OCI-LY1 (cell line): ENCODE measurements at regions not wholly inside any gene's neighbourhood (a gene's known extent, or its start where the extent isn't known, plus 50 kb on each side); places are given as distances from the start of the nearest gene placed in this dataset.

Experiments
- H2AFZ ChIP-seq: fragments of 200-600 bp; sonication (generic), shearing (Covaris generic); 2 replicates; pipeline ENCODE4 v1.6.0; 2014; ENCODE audit warnings: antibody characterized with exemption, mild to moderate bottlenecking, low read length
- H3F3A ChIP-seq: fragments of 200-600 bp; sonication (generic), shearing (Covaris generic); 2 replicates; pipeline ENCODE4 v1.6.0; 2014; ENCODE audit warnings: mild to moderate bottlenecking, antibody characterized with exemption, low read length, moderate library complexity; ENCODE audit not compliant: insufficient read depth
- H3K27ac ChIP-seq: fragments of 200-600 bp; sonication (generic); 2 replicates; pipeline ENCODE4 v1.5.1; 2014; ENCODE audit warnings: low read length, mixed run types, mild to moderate bottlenecking, low read depth; ENCODE audit not compliant: poor library complexity, severe bottlenecking
- H3K27me3 ChIP-seq: fragments of 200-600 bp; sonication (generic); 2 replicates; pipeline ENCODE4 v1.6.0; 2014; ENCODE audit warnings: antibody characterized with exemption, mild to moderate bottlenecking, low read length, moderate library complexity; ENCODE audit not compliant: insufficient read depth
- H3K36me3 ChIP-seq: fragments of 200-600 bp; sonication (generic); 2 replicates; pipeline ENCODE4 v1.6.1; 2014; ENCODE audit warnings: mild to moderate bottlenecking, antibody characterized with exemption, low read length, moderate library complexity, mixed read lengths; ENCODE audit not compliant: insufficient read depth
- H3K4me1 ChIP-seq: fragments of 200-600 bp; sonication (generic); 2 replicates; pipeline ENCODE4 v1.5.1; 2014; ENCODE audit warnings: mild to moderate bottlenecking, low read length, moderate library complexity; ENCODE audit not compliant: insufficient read depth, severe bottlenecking
- H3K4me2 ChIP-seq: fragments of 200-600 bp; sonication (generic), shearing (Covaris generic); 2 replicates; pipeline ENCODE4 v1.6.1; 2014; ENCODE audit warnings: low read length
- H3K4me3 ChIP-seq: fragments of 200-600 bp; sonication (generic); 2 replicates; pipeline ENCODE4 v1.5.1; 2014; ENCODE audit warnings: low read length, low read depth, mild to moderate bottlenecking, mixed read lengths; ENCODE audit not compliant: poor library complexity, severe bottlenecking
- H3K79me2 ChIP-seq: fragments of 200-600 bp; shearing (Covaris generic); 2 replicates; pipeline ENCODE4 v1.6.1; 2016; ENCODE audit warnings: mixed run types, low read length, mixed read lengths; ENCODE audit not compliant: insufficient read depth
- H3K9ac ChIP-seq: fragments of 200-600 bp; sonication (generic), shearing (Covaris generic); 2 replicates; pipeline ENCODE4 v1.6.1; 2014; ENCODE audit warnings: mild to moderate bottlenecking, low read length, mixed read lengths
- H3K9me2 ChIP-seq: fragments of 200-600 bp; sonication (generic), shearing (Covaris generic); 2 replicates; pipeline ENCODE4 v1.6.1; 2014; ENCODE audit warnings: low read depth, mild to moderate bottlenecking, low read length, mixed read lengths
- H3K9me3 ChIP-seq: fragments of 200-600 bp; shearing (Covaris generic); 2 replicates; pipeline ENCODE4 v1.6.1; 2014; ENCODE audit warnings: low read length, mixed read lengths
- H4K20me1 ChIP-seq: fragments of 200-600 bp; sonication (generic), shearing (Covaris generic); 2 replicates; pipeline ENCODE4 v1.6.0; 2016; ENCODE audit warnings: mild to moderate bottlenecking, low read length; ENCODE audit not compliant: insufficient read depth
- CTCF ChIP-seq: fragments of 200-600 bp; sonication (generic), shearing (Covaris generic); IDR thresholded peaks from 2 replicates; pipeline ENCODE4 v1.5.1; 2017; ENCODE audit warnings: mild to moderate bottlenecking, antibody characterized with exemption, low read length, moderate library complexity, mixed read lengths
- EZH2 ChIP-seq: fragments of 200-600 bp; sonication (generic), shearing (Covaris generic); IDR thresholded peaks from 2 replicates; pipeline ENCODE4 v1.8.0; 2017; ENCODE audit warnings: borderline replicate concordance, mixed run types, mild to moderate bottlenecking, antibody characterized with exemption, low read length, moderate library complexity, mixed read lengths

DNA sequence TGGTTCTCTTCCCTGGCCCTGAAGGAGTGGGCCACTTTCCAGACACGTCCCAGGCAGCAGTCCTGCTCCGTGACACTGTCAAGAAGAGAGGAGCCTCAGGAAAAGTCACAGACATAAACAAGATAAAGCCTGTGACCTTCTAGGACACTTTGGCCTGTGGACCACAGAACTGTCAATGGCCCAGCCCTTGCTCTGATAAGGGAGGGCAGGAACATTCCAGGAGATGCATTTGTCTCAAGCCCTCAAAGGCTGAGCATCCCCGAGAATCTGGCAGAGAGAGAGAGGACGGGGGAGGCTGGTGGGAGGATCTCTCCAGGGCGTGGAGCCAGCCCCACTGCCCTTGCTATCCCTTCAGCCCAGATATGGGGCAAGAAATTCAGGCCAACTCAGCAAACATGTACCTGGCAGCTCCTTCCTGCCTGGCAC, 476.4 kb downstream of the INSC start:
- H3K4me3 ChIP-seq: no peak overlapping the region
- H3K9ac ChIP-seq: no peak overlapping the region
- H3K27ac ChIP-seq: no peak overlapping the region
- H3K4me2 ChIP-seq: no peak overlapping the region
- H2AFZ ChIP-seq: no peak overlapping the region
- no peaks in the 10 kb centered on the region for H4K20me1 ChIP-seq
- no peaks in the 10 kb centered on the region for H3K79me2 ChIP-seq
- TF ChIP-seq CTCF (no peak), EZH2 (no peak)
- H3K27me3 ChIP-seq: no peaks in the 10 kb centered on the region
- H3K9me2 ChIP-seq: no peaks in the 10 kb centered on the region
- no peaks in the 10 kb centered on the region for H3K9me3 ChIP-seq
- H3K4me1 ChIP-seq: no peaks in the 10 kb centered on the region
- H3F3A ChIP-seq: no peaks in the 10 kb centered on the region
- no peaks in the 10 kb centered on the region for H3K36me3 ChIP-seq

DNA sequence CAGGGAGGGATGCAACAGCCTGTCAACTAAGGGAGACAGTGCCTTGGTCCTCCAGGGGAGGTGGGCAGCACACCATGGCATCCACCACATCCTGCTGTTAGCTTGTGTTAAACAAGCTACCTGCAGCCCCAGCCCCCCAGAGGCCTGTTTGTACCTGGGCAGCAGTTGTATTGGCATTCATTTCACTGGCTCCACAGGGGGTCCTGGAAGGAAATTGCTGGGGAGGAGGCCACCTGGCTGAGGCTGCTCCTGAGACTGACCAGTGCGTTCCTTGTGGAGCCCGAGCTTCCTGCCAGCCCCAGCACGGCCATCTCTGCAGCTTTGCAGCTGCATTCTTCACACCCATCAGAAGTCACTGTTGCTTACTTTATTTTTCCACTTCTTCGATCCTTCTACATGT, 479.9 kb downstream of the INSC start:
- no peak overlapping the region for H3K27ac ChIP-seq
- H3K4me1 ChIP-seq: no peaks in the 10 kb centered on the region
- H3K9me3 ChIP-seq: no peaks in the 10 kb centered on the region
- no peaks in the 10 kb centered on the region for H4K20me1 ChIP-seq
- H2AFZ ChIP-seq: no peak overlapping the region
- no peaks in the 10 kb centered on the region for H3K36me3 ChIP-seq
- H3K9me2 ChIP-seq: no peaks in the 10 kb centered on the region
- H3K27me3 ChIP-seq: no peaks in the 10 kb centered on the region
- H3K4me3 ChIP-seq: no peak overlapping the region
- TF ChIP-seq CTCF: no peak
- TF ChIP-seq EZH2: no peak
- no peaks in the 10 kb centered on the region for H3K79me2 ChIP-seq
- no peak overlapping the region for H3K9ac ChIP-seq
- no peak overlapping the region for H3K4me2 ChIP-seq
- H3F3A ChIP-seq: no peaks in the 10 kb centered on the region

DNA sequence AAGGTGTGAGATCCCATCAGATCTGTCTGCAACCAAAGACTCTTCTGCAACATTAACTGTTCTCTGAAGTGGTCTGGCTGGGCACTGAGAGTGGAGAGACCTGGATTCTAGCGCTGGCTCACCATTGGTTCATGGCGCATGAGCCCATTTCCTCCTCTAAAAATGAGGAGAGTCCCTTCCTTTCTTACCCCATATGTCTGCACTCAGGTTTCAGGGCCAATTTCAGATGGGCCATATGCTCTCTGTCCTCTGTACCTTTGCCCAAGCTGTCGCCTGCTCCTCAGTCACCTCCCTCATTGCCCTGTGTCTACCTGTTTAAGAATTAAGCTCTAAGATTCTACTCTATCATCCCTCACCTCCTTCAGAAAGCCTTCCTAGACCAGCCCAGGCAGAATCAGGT, 484.7 kb downstream of the INSC start:
- Histone ChIP-seq H4K20me1 (no peaks in the 10 kb centered on the region), H3K27me3 (no peaks in the 10 kb centered on the region; the same call in 1 of the 2 replicates), H3K9me3 (no peaks in the 10 kb centered on the region), H3K4me3 (no peak overlapping the region), H3K4me2 (no peak overlapping the region), H3K4me1 (no peaks in the 10 kb centered on the region), H3K79me2 (no peaks in the 10 kb centered on the region), H3F3A (no peaks in the 10 kb centered on the region), H2AFZ (no peak overlapping the region), H3K36me3 (no peaks in the 10 kb centered on the region), H3K9ac (no peak overlapping the region), H3K27ac (no peak overlapping the region), H3K9me2 (no peaks in the 10 kb centered on the region)
- TF ChIP-seq CTCF: no peak
- no peak for TF ChIP-seq EZH2
